GM18870 (cell line): ENCODE measurements at regions not wholly inside any gene's neighbourhood (a gene's known extent, or its start where the extent isn't known, plus 50 kb on each side); places are given as distances from the start of the nearest gene placed in this dataset.
"Not testable (repeated sequence)": the region's sequence is repeated elsewhere in the genome, so short reads cannot be mapped to it uniquely, and the experiment has no call there.

Experiments used
- ATAC-seq: cut with Tn5 transposase; IDR thresholded peaks from one replicate; pipeline ENCODE4 v1.9.1; 2021; ENCODE audit warnings: moderate library complexity; ENCODE audit not compliant: unreplicated experiment

GRCh38 chr12:78269620-78270019 is 438.9 kb downstream of the NAV3 start:
- no peak for ATAC-seq

- no peak for ATAC-seq
Measured at GRCh38 chr12:78271546-78271945, 440.9 kb downstream of the NAV3 start.

- ATAC-seq = no peak
Measured at GRCh38 chr12:78275886-78276285, 445.2 kb downstream of the NAV3 start.

- no peak for ATAC-seq
Measured at GRCh38 chr12:78278706-78279190, 448.1 kb downstream of the NAV3 start.

- no peak for ATAC-seq
Measured at GRCh38 chr12:78279567-78279966, 448.9 kb downstream of the NAV3 start.

DNA sequence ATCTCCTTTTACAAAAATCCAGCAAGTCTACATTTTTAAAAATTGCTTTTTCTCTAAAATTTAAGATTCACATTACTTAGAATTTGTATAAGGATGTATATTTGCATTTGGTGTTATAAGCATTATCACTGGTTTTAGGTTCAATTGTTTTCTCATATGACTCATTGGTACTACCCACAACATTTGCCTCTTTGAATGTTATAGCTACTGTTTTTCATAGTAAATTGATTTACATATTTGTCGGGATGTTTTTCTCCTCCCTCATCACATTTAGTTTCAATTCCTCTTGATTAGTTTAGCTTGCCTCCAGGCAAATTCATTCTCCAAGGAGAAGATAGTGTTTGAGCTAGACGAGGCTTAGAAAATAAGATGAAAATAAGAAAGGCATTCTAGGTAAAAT is 450.4 kb downstream of the NAV3 start:
- not testable (repeated sequence) for ATAC-seq

- no peak for ATAC-seq
Measured at GRCh38 chr12:78284417-78284816, 453.7 kb downstream of the NAV3 start.

DNA sequence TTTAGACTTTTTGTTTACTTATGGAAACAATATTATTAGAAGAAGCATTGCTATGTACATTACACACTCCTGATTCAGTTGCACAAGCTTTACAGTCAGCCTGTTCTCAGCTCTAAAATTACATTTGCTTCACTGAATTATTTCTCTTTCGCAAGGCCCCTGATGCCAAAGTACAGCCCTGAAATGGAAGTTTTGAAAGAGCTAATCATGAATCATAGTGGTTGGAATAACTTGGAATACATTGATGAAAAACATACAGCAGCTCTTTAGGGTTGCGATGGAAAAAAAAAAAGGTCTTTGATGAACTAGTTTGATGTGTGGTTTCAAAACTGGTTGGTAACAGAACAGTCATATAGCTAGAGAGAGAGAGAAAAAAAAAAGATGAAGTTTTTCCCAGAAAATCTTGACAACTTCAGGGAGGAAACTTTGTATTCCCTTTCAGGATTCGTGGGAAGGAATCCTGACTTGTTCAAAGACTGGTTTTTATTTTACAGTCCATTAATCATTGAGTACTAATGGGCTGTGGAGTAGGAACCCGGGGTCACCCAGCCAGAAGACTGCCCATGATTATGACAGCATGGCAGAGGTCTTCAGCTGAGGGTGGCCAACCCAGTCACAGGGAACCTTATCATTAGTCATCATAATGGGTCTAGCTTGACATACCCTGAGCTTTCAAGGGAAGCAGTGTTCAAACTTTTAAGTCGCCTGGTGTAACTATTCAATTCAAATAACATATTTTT is 460.1 kb downstream of the NAV3 start:
- ATAC-seq = no peak

GRCh38 chr12:78293059-78293686 is 462.5 kb downstream of the NAV3 start:
- no peak for ATAC-seq

DNA sequence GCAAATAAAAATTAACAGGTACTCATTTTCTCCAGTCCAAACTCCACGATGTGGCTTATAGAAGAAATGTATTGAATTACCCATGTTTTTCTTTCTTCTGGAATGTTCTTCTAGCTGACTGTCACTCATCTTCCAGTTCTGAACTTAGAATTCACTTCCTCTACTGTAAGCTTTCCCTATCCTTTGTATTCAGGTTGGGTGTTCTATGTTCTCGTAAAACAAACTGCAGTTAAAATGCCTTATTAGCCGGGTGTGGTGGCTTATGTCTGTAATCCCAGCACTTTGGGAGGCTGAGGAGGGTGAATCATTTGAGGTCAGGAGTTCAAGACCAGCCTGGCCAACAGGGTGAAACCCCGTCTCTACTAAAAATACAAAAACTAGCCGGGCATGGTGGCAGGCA is 470.6 kb downstream of the NAV3 start:
- not testable (repeated sequence) for ATAC-seq

DNA sequence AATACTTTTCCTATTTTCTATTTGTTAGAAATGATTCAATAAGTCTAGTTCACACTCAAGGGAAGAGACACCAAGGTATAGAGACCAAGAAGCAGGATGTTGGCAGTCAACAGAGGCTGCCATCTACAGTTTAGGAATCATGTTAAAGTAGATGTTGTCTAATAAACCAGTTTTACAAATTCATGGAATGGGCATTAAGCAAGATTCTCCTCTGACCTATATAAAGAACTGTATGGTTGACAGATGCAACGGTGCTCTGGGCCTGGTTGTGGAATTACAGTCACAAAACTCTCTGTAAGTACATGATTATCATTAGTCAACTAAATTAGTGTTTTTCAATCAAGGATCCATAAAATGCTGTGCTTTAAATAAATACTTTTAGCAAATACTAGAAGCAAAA is 475.1 kb downstream of the NAV3 start:
- ATAC-seq = no peak

GRCh38 chr12:78306236-78306635 is 475.5 kb downstream of the NAV3 start:
- no peak for ATAC-seq

GRCh38 chr12:78308701-78309100 is 478.0 kb downstream of the NAV3 start:
- ATAC-seq = no peak

GRCh38 chr12:78315028-78315427 is 484.3 kb downstream of the NAV3 start:
- no peak for ATAC-seq

DNA sequence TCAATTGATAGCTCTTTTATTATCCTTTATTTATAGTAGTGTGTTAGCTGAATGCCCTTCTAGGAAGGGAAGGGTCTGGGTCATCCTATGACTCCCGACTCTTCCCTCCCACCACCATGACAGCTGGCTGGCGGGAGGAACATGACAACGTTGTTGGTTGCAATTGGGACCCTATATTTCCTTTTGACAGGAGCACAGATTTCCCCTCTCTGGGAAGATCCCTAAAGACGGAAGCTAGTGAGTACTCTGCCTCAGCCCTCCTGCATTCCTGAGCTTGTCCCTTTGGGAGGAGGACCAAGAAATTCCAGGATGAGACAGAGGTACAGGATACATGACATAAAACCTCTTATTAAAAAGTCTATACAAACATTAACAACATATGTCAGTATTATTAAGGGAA is 485.4 kb downstream of the NAV3 start:
- ATAC-seq = no peak

- no peak for ATAC-seq
Measured at GRCh38 chr12:78316631-78317468, 486.2 kb downstream of the NAV3 start.

DNA sequence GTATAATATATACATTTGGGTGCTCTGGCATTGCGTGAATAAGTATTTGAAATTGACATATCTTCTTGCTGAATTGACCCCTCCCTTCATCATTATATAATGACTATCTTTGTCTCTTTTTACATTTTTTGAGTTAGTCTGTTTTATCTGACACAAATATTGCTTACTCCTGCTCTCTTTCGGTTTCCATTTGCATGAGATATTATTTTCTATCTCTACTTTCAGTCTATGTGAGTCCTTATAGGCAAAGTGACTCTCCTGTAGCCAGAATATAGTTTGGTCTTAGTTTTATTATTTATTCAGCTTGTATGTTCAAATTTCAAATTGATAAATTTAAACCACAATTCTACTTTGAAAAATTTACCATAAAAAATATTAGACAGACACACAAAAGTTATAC is 491.0 kb downstream of the NAV3 start:
- ATAC-seq = no peak

DNA sequence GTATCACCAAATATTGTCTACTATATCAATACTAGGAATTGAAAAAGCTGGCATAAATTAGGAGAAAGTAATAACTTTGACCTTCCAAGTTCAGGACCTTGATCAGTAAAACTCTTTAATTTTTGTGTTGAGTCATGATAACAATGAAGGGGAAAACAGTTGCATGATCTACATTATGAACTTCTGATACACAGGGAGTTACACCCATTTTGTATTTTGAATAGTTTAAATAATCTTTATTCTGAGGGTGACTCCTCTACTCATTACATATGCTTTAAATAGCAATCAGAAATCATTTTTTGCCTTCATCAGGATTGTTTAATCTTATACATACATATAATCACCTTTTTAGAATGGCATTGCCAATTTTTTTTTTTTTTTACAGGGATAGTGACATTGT is 492.5 kb downstream of the NAV3 start:
- no peak for ATAC-seq

DNA sequence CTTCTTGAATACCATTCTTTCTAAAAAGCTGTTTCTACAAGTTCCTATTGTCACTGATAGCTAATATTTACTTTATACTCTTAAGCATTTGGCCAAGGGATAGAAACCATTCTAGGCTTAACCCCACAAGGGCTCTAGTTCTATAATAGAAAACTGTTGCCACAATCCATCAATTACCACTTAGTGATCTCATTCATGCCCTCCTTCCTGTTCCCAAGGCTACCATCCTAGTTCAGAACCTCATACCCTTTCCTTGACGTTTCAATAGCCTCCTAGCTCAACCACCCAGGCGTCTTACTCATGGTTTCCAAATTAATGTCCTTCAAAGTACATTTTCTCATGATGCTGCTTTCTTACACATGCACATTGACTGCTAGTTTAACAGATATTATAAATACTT is 493.5 kb downstream of the NAV3 start:
- ATAC-seq = no peak

- ATAC-seq = no peak
Measured at GRCh38 chr12:78328524-78328923, 497.8 kb downstream of the NAV3 start.

- no peak for ATAC-seq
Measured at GRCh38 chr12:78330131-78330530, 499.4 kb downstream of the NAV3 start.

- ATAC-seq = no peak
Measured at GRCh38 chr12:78331181-78331580, 500.5 kb downstream of the NAV3 start.
